ENCODE measurements at regions not wholly inside any gene's neighbourhood (a gene's known extent, or its start where the extent isn't known, plus 50 kb on each side); places are given as distances from the start of the nearest gene placed in this dataset.

DNA sequence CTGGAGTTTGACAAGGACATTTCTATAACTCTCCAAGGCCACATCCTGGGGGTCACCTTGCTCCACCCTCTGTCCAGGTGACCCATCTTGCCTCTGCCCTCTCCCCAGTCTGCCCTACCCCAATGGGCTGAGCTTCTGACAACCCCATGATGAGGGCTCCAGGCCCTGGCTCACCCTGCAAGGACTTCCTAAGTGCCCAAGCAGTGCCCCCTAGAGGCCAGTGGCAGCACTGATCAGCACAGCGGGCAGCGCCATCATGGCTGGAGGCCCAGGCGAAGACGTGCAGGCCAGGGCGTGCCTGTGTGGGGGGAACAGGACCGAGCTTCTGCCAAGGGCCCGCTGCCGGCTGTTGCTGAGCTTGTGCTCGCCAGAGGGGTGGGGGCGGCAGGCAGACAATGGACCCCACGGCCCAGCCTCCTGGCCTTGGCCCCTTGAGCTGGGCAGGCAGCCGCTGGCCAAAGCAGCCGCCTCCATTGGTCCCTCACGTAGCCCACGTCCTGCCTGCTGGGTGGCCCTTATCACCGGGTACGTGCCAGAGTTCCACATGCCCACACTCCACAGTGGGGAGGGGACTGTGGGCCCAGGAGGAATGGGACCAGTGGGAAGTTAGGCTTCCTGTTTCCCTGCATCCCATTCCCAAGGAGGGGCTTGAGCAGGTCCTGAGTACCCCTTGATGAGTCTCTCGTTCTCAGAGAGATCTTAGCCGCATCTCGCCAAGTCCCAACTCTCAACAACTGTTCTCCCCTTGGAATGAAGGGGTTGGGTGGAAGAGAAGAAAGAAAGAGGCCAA lies 64.3 kb downstream of the MRPL14 start:
- DNase-seq (ENCODE audit: low spot score), result peak; percentile 49

DNA sequence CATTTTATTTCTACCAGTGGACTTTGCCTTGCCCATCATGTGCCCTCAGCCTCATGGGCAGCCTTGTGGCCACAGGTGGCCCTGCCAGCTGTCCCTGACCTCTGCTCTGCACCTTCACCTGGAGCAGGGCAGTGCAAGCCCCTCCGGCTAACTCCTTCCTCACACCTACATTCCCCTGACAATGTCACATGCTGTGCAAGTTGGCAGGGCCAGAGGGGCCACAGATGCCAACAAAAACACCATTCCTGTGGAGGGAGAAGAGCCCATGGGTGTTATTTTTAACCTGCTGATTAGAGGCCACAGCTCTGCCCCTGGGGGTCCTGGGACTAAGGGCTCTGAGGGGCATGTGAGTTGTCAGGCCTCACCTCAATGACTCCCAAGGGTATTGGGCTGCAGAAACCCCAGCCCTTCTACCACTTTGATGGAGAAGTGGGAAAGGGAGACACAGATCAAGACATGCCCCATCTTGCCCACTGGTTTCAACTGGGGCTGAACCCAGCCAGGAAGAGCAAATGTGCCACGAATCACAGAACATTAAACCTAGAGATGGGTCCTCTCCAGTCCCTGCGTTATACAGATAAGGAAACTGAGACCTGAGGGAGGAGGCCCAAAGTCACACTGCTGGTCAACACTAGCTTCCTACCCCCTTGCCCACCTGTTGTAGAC lies 65.0 kb downstream of the MRPL14 start:
- DNase-seq (ENCODE audit: low spot score), result no peak

DNA sequence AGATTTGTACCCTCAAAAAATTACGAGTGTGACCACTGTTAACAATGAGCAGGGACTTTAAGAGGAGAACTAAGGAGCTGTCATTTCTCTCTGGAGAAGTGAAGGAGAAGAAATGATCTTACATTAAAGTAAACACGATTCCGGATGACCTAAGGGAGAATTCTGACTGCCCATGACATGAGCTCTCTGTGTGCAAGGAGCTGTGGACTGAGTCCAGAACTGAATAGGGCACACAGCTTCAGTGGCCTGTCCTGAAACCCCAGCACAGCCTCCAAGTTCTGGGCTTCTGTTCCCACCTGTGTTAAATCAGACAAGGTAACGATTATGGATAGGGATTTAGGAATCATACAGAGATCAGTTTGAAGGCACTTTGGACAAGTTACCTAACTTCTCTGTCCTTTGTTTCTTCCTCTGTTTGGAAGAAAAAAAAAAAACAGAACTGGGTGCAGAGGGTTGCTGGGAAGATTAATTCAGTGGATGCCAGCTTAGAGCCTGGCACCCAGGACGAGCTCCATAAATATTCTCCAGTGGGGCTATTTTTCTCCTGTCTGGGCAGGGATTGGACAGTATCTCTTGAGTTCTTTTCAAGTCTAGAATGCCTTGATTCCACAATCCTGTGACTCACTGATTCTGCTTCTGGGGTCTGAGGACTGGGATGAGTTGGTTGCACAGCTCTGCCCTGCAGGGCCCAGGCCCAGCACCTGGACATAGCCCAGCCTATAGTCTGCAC lies 65.7 kb downstream of the MRPL14 start:
- no peak for DNase-seq (ENCODE audit: low spot score)

DNA sequence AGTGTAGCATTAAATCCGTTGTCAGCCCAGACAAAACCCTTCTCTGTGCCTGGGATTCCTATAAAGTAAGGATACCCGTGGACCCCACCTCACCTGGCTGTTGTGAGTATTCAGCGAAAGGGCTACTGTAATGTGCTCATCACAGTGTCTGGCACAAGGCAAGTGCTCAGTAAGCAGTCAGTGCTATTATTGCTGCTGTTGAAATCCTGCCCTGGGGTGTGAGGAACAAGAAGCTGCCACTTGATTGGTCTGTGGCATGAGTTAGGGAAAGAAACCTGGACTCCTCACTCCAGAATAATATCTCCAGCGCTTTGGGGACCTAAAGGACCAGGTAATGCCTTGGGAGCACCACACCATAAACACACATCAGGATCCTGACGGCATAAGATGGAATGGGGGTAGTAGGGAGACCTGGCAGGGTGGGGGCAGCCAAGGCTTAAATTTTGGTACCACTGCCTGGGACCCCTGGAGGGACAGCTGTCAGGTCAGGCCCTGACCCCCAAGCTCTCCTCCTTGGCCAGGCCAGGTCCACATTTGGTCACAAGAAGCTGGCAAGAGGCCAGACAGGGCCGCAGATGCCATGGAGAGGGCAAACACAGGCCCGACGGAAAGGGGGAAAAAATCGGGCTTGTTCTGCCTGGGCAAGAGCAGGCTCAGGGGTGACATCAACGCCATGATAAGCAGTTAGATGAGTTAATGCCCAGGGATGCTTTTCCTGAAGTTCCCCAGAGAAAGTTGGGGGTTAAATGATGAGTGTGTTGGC lies 66.5 kb downstream of the MRPL14 start:
- no peak for DNase-seq (ENCODE audit: low spot score)

DNA sequence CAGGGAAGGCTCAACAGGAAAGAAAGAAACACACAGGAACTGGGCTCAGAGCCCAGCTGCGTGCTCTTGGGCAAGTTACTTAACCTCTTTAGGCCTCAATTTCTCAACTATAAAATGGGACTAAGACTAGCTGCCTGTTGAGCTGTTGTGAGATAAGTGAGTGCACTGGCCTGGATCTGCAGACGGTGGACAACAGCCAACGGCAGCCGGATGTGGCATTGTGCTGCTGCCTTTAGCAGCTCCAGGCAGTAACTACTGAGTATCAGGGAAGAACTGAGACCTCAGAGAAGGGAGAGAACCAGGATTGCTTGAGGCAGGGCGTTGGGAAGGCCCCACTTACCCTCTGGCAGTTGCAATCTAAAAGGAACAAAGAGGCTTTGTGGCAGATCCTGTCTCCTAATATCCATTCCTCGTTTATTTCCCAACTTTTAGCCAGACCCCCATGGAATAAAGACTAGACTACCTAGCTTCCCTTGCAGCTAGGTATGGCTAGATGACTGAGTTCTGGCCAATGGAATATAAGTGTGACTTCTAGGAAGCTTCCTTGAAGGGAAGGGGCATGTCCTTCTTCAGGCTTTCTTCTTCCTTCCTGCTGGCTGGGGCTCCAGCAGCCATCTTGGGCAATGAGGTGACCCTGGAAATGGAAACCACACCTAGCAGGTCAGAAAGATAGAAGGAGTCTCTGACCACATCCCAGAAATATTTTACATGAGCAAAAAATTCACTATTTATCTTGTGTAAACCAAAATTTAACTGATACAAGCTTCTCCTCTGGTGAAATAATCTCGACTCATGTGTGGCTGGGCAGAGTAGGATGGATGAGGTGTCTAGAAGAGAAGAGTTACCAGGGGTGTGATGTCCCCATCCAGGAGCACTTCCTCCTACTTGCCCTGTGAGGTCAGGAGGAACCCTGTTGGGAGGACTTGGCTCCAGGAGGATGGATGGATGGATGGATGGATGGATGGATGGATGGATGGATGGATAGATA lies 67.6 kb downstream of the MRPL14 start:
- DNase-seq (ENCODE audit: low spot score), result no peak

DNA sequence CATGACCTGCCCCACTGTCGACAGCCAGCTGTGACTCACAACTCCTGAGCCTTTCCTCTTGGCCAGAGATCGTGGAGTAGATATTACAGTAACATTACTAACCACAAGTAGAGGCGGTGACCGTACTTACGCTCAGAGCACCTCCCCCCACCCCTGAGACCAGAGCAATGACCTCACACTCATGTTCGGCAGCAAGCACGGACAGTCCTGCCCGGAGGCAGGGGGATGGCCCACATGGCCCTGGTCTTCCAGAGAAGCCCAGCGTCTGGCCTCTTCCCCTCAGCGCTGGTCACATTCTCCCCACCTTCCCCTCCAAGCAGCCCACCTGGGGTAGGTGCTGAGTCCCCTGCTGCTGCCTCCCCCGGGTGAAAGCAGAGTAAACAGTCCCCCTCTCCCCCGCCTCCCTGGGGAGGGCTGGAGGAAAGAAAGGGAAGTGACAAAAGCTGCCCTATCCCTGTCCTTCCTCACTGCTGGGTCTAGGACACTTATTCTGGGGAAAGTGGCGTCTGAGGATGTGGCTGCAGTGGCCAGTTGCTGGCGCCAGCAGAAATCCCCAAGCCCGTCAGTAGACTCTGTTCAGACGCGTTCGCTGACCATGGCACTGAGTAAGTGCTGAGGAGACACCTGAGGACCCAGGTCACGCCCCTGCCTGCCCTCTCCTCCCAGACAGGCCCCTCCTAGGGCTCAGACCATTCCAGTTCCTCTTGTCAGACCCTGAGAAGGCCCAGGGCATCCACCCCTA lies 68.5 kb downstream of the MRPL14 start:
- DNase-seq (ENCODE audit: low spot score), result no peak

DNA sequence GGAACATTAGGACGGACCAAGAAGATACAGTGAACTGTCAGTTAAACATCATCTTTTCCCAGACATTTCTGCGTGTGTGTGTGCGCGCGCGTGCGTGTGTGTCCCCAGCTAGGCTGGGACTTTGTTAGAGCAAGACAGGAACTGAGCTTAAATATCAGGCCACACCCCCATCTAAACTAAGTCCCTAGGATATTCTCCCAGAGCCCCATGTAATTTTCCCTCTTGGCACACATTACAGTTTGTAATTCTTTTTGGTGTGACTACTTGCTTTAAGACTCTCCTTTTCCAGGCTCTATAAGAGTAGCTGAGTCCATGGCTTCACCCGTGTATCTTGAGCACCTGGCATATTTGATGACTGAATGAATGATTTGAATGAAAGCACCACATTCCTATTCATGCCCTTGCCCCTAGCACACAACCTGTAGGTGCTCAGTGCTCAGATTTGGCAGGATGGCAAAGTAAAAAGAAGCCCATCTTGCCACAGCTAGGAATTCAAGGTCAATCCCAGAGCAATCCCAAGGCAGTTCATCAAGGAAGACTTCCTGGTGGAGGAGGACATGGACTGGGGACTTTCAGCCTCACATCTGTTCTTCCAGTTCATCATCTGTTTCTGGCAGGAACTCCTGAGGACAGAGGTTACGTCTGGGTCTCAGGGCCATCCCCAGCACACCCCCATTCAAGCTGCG lies 69.2 kb downstream of the MRPL14 start:
- DNase-seq (ENCODE audit: low spot score), result no peak

DNA sequence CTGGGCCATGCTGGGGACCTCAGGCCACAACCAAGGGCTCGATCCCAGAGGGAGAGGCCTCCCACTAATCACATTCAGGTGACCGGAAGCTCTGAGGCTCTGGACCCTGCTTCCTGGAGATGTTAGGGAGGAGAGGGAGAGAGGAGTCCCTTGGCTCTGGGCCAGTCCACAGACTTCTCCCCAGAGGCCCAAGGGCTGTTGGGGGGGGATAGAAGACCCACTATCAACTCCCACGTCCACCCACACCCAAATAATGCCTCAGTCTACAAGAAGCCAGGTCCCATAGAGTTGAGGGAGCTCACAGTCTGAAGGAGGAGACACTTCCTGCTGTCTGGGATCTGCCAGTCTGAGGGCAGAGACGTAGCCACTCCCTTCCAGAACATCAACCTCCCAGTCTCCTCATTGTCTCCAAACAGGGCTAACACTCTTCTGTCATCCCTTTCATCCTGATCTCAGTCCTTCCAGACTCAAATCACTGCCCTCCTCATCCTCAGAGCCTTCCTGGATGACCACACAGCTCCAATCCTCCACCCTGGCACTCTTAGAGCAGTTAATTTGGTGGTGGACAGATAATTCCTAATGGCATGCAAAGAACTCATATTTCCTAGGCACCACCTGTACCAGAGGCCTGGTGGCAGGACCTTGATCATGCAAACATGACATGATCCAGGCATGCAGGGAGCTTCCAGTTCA lies 69.9 kb downstream of the MRPL14 start:
- no peak for DNase-seq (ENCODE audit: low spot score)

DNA sequence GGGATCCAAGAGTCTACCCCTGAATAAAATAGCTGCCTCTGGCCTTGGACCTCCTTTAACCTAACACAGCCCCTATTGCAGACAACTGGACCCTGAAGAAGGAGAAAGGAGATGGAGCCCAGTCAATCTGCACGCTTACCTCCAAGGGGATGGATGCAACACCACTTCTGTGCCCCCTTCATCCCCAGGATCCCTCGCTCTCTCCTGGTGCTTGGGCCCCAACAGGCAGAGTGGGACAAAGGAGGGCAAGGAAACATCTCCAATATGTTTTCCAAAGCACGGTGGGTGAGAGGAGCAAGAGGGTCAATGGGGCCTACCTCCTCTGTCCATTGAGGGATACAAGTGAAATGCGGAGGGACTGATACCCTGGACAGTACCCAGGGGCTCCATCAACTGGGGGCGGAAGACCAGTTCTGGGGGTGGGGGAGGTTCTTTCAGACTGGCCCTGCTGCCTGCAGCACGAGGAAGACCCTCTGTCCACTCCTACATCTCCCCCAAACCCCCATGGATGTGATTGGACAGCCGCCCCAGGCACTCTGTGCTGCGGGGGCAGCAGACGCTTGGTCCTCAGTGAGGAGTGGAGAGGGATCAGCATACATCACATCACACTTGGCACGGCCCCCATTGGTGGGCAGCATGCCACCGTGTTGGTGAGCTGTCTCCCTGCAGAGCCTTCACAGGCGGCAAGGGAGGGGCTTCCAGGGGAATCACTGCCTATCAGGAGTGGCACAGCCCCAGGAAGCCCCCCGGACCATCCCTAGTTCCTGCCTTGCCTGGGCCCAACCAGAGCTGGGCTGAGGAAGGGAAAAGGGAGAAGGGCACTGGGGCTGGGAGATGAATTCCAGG lies 70.6 kb downstream of the MRPL14 start:
- peak; percentile 46 for DNase-seq (ENCODE audit: low spot score)

DNA sequence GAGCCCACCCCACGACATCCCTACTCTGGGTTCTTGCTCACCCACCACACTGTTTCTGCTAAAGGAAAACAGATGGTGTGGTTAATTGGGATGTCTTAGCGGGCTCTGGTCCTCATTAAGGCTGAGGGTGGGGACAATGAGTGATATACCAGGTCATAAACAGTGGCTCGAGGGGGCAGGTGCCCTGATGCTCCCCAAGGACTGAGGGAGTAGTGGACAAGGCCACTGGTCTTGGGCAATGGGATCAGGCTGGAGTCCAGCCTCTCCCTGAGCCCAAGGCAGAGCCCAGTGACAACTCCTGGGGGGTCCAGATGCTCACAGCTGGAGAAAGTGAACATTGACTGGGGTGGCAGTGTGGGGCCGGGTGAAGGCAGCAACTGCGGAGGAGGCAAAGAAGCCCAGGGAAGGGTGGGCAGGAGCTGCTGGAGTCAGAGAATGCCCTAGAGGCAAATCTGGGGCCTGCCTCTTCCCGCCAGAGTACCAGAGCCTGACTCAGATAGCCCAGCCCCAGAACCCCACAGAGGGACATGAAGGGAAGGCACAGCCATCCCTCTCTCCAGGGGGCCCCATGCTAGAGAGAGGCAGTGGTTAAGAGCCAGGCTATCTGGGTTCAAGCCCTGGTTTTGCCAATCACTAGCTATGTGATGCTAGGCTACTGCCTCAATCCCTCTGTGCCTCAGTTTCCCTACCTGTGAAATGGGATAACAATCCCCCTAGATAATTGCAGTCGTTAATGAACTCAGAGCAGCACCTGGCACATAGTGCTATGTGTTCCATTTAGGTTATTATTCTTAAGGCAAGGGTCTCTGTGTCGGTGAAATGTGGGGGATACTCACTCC lies 72.3 kb downstream of the MRPL14 start:
- DNase-seq (ENCODE audit: low spot score), result no peak

DNA sequence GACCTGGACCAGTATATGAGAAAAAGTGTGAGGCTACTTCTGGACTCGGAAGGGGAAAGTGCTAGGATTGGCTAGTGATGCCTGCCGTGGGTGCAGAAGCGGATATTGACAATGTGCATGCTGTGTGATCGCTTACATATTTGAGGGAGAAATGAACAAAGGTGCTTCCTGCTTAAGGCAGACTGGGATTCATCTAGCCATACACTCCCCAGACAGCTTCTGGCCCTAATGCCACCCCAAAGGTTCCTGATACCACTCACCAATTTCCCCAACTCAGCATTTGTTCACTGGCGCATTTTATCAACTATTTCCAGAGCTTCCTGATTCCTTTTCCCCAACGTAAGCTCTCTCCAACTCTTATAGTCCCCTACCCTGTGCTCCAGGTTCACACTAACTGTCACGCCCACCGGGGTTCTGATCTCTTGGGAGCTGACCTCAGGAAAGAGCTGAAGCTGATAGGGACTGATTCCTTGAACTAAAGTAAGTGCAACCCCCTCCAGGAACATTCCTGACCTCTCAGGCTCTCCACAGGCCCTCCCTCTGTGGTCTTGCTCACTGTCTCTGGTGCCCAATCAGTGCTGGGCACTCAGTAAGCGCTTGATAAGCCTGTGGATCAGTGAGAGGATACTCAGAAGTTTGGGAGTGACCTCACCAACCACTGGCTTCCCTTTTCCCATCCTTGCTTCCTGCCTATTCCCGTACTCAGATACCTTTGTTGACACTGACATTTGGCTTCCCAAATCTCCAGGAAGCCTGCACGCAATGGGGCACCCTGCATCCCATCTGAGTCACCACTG lies 73.3 kb downstream of the MRPL14 start:
- no peak for DNase-seq (ENCODE audit: low spot score)

DNA sequence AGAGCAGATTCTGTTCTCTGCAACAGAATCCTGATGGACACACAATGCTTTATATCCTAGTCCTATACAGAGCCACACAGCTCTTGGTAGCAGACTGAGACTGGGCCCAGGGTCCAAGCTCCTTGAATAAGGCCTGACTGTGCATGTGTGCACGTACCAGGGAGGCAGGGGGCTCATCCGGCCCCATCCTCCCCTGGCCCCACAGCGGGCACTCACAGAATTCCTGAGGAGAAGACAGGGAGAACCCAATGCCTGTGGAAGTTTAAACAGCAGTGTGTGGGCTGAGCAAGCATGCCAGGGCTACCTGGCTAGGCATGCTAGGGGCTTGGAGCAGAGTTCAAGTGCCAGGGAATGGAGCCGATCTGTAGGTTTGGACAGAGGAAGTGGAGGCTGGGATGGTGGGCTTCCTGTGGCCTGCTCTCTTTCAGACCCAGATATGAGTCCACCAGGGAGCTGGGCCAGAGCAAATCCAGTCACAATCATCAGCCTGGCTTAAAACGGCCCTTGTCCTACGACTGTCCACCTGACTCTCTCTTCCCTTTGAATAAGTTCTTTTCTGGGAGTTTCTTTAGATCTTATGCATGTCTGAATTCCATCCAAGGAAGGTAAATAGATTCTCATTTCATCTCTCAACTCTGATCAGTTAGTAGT lies 74.0 kb downstream of the MRPL14 start:
- no peak for DNase-seq (ENCODE audit: low spot score)

DNA sequence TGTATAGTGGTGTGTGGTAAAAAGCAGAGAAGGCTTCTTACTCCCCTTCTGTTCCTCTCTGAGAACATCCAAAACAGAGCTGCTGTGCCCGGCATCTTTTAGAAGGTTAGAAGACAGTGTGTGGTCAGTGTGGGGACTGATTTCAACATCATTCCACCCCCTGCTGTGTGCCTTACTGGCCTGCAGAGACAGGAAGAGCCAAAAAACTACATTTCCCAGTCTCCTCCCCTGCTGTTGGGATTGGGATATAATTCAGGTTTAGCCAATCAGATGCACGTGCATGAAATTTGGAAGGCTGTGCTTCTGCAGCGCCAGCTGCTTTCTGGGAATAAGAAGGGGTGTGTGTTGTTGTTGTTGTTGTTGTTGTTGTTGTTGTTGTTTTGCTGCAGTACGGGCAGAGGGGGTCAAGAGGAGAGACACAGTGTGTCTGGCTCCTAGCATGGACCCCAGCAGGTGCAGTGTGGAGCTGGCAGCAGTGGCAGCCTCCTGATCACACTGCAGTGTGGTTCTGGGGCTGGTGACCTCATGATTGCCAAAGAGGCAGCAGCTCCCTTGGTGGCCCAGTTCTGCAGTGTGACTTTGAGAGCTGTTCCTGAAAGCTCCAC lies 74.7 kb downstream of the MRPL14 start:
- peak; percentile 78 for DNase-seq (ENCODE audit: low spot score)

DNA sequence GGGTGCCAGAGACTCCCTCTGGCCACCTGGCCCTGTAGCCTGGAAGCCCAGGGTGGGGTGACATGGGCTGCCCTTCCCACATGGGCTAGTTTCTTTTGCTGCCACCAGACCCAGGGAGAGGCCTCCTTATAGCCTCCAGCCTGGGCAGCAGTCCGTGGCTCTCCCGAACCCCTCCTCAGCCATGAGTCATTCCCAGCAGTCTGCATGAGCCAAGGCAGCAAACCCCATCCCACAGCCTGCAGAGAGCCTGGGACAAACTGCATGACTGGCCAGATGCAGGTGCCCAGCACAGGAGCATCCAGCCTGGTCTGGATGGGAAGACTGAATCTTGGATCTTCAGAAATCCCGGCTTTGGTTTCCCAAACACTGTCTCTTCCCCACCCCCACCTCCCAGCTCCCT lies 75.7 kb downstream of the MRPL14 start:
- no peak for DNase-seq (ENCODE audit: low spot score)

DNA sequence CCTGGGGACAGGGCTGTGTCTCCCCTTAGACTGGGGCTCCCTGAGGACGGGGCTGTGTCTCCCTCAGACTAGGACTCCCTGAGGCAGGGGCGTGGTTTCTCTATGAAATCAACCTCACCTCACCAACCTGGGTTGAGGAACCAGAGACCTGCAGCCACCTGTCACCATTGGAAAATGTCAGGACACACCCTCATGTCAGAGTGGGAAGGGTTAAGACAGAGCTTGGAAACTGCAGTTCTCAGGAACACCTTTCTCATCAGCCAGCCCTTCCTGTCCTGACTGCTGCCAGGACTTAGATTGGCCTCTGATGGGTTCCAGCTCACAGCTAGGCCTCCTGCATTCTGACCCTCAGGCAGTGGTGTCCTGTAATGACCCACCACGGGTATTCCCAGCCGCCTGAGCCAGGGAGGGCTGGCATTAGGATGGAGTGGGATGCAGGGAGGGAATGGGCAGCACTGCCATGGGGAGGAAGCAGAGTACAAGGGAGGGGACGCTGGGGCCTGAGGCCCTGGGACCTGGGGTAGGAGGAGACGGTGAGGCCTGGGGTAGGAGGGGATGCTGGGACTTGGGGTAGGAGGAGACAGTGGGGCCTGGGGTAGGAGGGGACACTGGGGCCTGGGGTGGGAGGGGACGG lies 76.3 kb downstream of the MRPL14 start:
- no peak for DNase-seq (ENCODE audit: low spot score)

Measured in cerebellar cortex (tissue), 1 donor.